Upper lobe of left lung (tissue), 6 donors: ENCODE measurements at regions not wholly inside any gene's neighbourhood (a gene's known extent, or its start where the extent isn't known, plus 50 kb on each side); places are given as distances from the start of the nearest gene placed in this dataset.

Source experiments
- ATAC-seq, 2 donors: fragments of 200-7000 bp; cut with Tn5 transposase; one replicate each; pipeline ENCODE4 v1.9.1; 2022; ENCODE audit warnings: mild to moderate bottlenecking in 2 of 2, moderate library complexity in 2 of 2; ENCODE audit not compliant: low FRiP score in 2 of 2
- DNase-seq, 2 donors: peaks; one replicate each; pipeline ENCODE4 v3.0.0-alpha.2; 2019 to 2020
- H3K27ac ChIP-seq, 4 donors: fragments of 200-600 bp; sonication (generic); one replicate each; pipeline ENCODE4 v1.5.1; 2016 to 2019
- H3K27me3 ChIP-seq, 4 donors: fragments of 200-600 bp; sonication (generic); one replicate each; pipeline ENCODE4 v1.5.1; 2017 to 2019
- H3K36me3 ChIP-seq, 4 donors: fragments of 200-600 bp; sonication (generic); one replicate each; pipeline ENCODE4 v1.5.1; 2016 to 2019
- H3K4me1 ChIP-seq, 4 donors: fragments of 200-600 bp; sonication (generic); one replicate each; pipeline ENCODE4 v1.5.1; 2018 to 2019
- H3K4me3 ChIP-seq, 4 donors: fragments of 200-600 bp; sonication (generic); one replicate each; pipeline ENCODE4 v1.5.1; 2017 to 2019; ENCODE audit warnings: mild to moderate bottlenecking in 2 of 4, moderate library complexity in 1 of 4
- H3K9me3 ChIP-seq, 4 donors: fragments of 200-600 bp; sonication (generic); one replicate each; pipeline ENCODE4 v1.5.1; 2018 to 2019
- EP300 ChIP-seq, 4 donors: sonication (generic); formaldehyde crosslinking; IDR thresholded peaks; one replicate each; pipeline ENCODE4 v1.5.1; 2017; ENCODE audit warnings: antibody characterized with exemption in 4 of 4, control low read depth in 2 of 4
- POLR2A ChIP-seq, 4 donors: fragments of 450-650 bp; IDR thresholded peaks; one replicate each; pipeline ENCODE4 v1.5.1; 2016 to 2017; ENCODE audit warnings: antibody characterized with exemption in 4 of 4, mild to moderate bottlenecking in 2 of 4
- POLR2AphosphoS5 ChIP-seq, 2 donors: sonication (generic); formaldehyde crosslinking; IDR thresholded peaks; one replicate each; pipeline ENCODE4 v1.5.1; 2017; ENCODE audit warnings: antibody characterized with exemption in 2 of 2
- WGBS, 2 donors: methylation state at CpG; one replicate each; pipeline ENCODE4 v1.1.5; 2017 to 2018; 5-methylcytosine and 5-hydroxymethylcytosine counted together
- TF ChIP-seq, protein P1 (sequence below), 6 experiments: fragments of 450-650 bp in 4 of 6; fragments of 200-600 bp in 2 of 6; sonication (generic) in 2 of 6; IDR thresholded peaks; one replicate each; pipeline ENCODE4 v1.5.1; 2016 to 2019; ENCODE audit warnings: antibody characterized with exemption in 6 of 6
- donor health status: DM: no; HTN: no; CAD: no; lungs with moderate emphysema.
- donor health status: DM: no; HTN: yes; CAD: no; lungs with severe emphysema.

DNA sequence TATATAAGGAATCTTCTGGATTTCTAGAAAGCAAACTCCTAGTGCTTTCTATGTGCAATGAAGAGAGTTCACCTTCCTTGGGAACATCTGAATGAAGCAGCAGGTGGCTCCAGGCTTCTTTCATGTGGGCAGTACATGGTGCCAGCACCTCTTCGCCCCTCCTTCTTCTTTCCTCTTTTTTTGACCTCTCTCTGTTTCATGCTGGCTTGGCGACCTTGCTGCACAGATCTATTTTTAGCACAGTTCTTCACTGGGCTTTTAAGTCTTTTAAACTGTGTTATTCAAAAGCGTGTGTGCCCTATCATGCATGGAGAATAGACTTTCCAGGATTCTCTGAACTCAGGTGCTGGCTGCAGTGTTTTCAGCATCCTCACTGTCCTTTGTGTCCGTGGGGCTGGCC lies 400.3 kb upstream of the PRKCQ start:
- Histone ChIP-seq H3K4me1 (no peaks in the 10 kb centered on the region), H3K4me3 (no peak overlapping the region), H3K36me3 (no peaks in the 10 kb centered on the region), H3K9me3 (no peaks in the 10 kb centered on the region), H3K27me3 (no peaks in the 10 kb centered on the region), H3K27ac (no peak overlapping the region)
- TF ChIP-seq, protein P1, sequence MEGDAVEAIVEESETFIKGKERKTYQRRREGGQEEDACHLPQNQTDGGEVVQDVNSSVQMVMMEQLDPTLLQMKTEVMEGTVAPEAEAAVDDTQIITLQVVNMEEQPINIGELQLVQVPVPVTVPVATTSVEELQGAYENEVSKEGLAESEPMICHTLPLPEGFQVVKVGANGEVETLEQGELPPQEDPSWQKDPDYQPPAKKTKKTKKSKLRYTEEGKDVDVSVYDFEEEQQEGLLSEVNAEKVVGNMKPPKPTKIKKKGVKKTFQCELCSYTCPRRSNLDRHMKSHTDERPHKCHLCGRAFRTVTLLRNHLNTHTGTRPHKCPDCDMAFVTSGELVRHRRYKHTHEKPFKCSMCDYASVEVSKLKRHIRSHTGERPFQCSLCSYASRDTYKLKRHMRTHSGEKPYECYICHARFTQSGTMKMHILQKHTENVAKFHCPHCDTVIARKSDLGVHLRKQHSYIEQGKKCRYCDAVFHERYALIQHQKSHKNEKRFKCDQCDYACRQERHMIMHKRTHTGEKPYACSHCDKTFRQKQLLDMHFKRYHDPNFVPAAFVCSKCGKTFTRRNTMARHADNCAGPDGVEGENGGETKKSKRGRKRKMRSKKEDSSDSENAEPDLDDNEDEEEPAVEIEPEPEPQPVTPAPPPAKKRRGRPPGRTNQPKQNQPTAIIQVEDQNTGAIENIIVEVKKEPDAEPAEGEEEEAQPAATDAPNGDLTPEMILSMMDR (IDR thresholded peaks at IDR 0.05) = no peak
- TF ChIP-seq POLR2AphosphoS5 (IDR thresholded peaks at IDR 0.05) (no peak), EP300 (IDR thresholded peaks at IDR 0.05) (no peak), POLR2A (IDR thresholded peaks at IDR 0.05) (no peak)
- 36 to 51% methylated on average over 4 of the region's 4 CpGs for WGBS, 2 donors
- ATAC-seq (no peak), DNase-seq (no peak)

GRCh38 chr10:6979371-6979770 lies 399.3 kb upstream of the PRKCQ start:
- ATAC-seq (no peak), DNase-seq (no peak)
- H3K36me3 ChIP-seq = no peaks in the 10 kb centered on the region
- no peaks in the 10 kb centered on the region for H3K27me3 ChIP-seq
- no peak overlapping the region for H3K27ac ChIP-seq
- H3K9me3 ChIP-seq = no peaks in the 10 kb centered on the region
- no peaks in the 10 kb centered on the region for H3K4me1 ChIP-seq
- TF ChIP-seq, protein P1 (IDR thresholded peaks at IDR 0.05) = no peak
- TF ChIP-seq EP300 (IDR thresholded peaks at IDR 0.05) (no peak), POLR2AphosphoS5 (IDR thresholded peaks at IDR 0.05) (no peak), POLR2A (IDR thresholded peaks at IDR 0.05) (no peak)
- 84 to 86% methylated on average over 7 of the region's 7 CpGs for WGBS, 2 donors
- H3K4me3 ChIP-seq = no peak overlapping the region

GRCh38 chr10:6978187-6978627 lies 398.1 kb upstream of the PRKCQ start:
- 53 to 76% methylated on average over 5 of the region's 5 CpGs for WGBS, 2 donors
- DNase-seq (no peak), ATAC-seq (no peak)
- Histone ChIP-seq H3K4me3 (no peak overlapping the region), H3K36me3 (no peaks in the 10 kb centered on the region), H3K27me3 (no peaks in the 10 kb centered on the region), H3K27ac (no peak overlapping the region), H3K9me3 (no peaks in the 10 kb centered on the region), H3K4me1 (no peaks in the 10 kb centered on the region)
- TF ChIP-seq EP300 (IDR thresholded peaks at IDR 0.05) (no peak), POLR2A (IDR thresholded peaks at IDR 0.05) (no peak), POLR2AphosphoS5 (IDR thresholded peaks at IDR 0.05) (no peak)
- TF ChIP-seq, protein P1 (IDR thresholded peaks at IDR 0.05) = no peak

DNA sequence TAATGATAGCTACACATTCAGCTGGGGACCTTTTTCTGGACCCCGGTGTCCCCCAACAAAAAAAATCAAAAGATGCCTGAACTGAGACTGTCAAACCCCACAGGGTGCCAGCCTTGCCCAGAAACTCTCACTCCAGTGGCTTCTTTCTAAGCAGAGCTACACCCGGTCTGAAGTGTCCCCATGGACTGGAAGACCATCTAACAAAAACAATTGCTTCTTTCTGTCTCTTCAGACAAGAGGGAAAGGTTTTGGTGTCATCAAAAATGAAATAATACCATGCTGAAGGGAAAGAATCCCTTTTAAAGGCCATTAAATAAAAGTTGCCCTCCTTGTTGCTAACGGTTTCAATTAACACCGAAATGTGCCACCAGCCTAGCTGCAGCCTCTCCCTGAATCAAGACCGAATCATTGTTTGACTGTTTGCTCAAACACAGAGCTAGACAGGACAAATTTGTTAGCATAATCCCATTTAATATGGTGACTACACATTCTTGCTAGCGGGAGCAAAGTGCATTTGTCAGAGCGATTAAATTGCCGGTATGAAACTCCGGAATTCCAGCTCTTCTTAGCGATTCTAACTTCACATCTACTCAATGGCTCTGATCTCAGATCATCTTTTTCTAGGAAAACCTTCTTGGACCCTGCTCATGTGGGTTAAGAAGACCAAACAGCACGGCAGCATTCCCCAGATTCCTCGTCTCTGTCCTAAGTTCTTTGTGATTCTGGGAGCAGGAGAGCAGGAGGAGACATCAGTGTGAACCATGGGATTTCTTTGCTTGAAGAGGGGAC lies 397.5 kb upstream of the PRKCQ start:
- TF ChIP-seq POLR2A (IDR thresholded peaks at IDR 0.05) (no peak), EP300 (IDR thresholded peaks at IDR 0.05) (no peak)
- H3K27ac ChIP-seq = no peak overlapping the region
- no peaks in the 10 kb centered on the region for H3K4me1 ChIP-seq
- H3K4me3 ChIP-seq = no peak overlapping the region
- H3K36me3 ChIP-seq = no peaks in the 10 kb centered on the region
- H3K9me3 ChIP-seq = no peaks in the 10 kb centered on the region
- no peak for ATAC-seq
- no peak for DNase-seq
- WGBS, 2 donors = 75 to 83% methylated on average over 12 of the region's 12 CpGs
- H3K27me3 ChIP-seq = no peaks in the 10 kb centered on the region

- Histone ChIP-seq H3K27me3 (no peaks in the 10 kb centered on the region), H3K27ac (no peak overlapping the region), H3K4me1 (no peaks in the 10 kb centered on the region), H3K36me3 (no peaks in the 10 kb centered on the region), H3K9me3 (no peaks in the 10 kb centered on the region), H3K4me3 (no peak overlapping the region)
- TF ChIP-seq POLR2AphosphoS5 (IDR thresholded peaks at IDR 0.05) (no peak), POLR2A (IDR thresholded peaks at IDR 0.05) (no peak), EP300 (IDR thresholded peaks at IDR 0.05) (no peak)
- TF ChIP-seq, protein P1 (IDR thresholded peaks at IDR 0.05) = no peak
- ATAC-seq (no peak), DNase-seq (peak in 1 of 2 donors; percentile 25)
- 42 to 66% methylated on average over 7 of the region's 7 CpGs for WGBS, 2 donors
These were observed 393.8 kb upstream of the PRKCQ start for GRCh38 chr10:6973899-6974298.
